ENCODE measurements at regions not wholly inside any gene's neighbourhood (a gene's known extent, or its start where the extent isn't known, plus 50 kb on each side); places are given as distances from the start of the nearest gene placed in this dataset.

- Histone ChIP-seq H3K36me3 (ENCODE audit: control insufficient read depth, insufficient read depth, low read length) (no peaks in the 10 kb centered on the region), H3K9me3 (replicated peaks; ENCODE audit: control insufficient read depth, insufficient read depth, low read depth, low read length) (no peaks in the 10 kb centered on the region), H2AFZ (ENCODE audit: low read depth, low read length) (no peak overlapping the region), H3K4me1 (replicated peaks in 1 of 2; ENCODE audit: control insufficient read depth in 2 of 2, insufficient read depth in 2 of 2, low read length in 2 of 2) (no peaks in the 10 kb centered on the region), H3K4me3 (no peak overlapping the region), H3K9ac (ENCODE audit: insufficient read depth in 1 of 2, low read depth in 2 of 2, low read length in 2 of 2) (no peak overlapping the region), H3K9me1 (ENCODE audit: control insufficient read depth, insufficient read depth, low read length) (no peaks in the 10 kb centered on the region), H3K4me2 (ENCODE audit: insufficient read depth, low read length) (no peak overlapping the region), H4K20me1 (replicated peaks; ENCODE audit: control insufficient read depth, insufficient read depth, low read length) (no peaks in the 10 kb centered on the region), H3K79me2 (ENCODE audit: control insufficient read depth, insufficient read depth, low read length) (no peaks in the 10 kb centered on the region), H3K27me3 (ENCODE audit: control insufficient read depth in 2 of 2, insufficient read depth in 2 of 2, low read length in 2 of 2) (no peaks in the 10 kb centered on the region), H3K27ac (ENCODE audit: extremely low read depth, low read depth, low read length) (no peak overlapping the region)
- WGBS (ENCODE audit: insufficient coverage, low coverage, missing lambda C conversion rate) = 0% methylated on average over 2 of the region's 2 CpGs
- no peak for ATAC-seq
- TF ChIP-seq NFIX (CRISPR knock-in tag; IDR thresholded peaks at IDR 0.05; ENCODE audit: low read depth) (no peak), HMGN3 (IDR thresholded peaks at IDR 0.05; ENCODE audit: borderline replicate concordance, extremely low read depth, insufficient read length, low read depth, low read length) (no peak), NFIC (IDR thresholded peaks at IDR 0.05) (no peak), BRD9 (IDR thresholded peaks at IDR 0.05; ENCODE audit: low read depth, partially characterized antibody) (no peak), MAFK (IDR thresholded peaks at IDR 0.05; ENCODE audit: low read length) (no peak), SLC30A9 (CRISPR knock-in tag; IDR thresholded peaks at IDR 0.05) (no peak), MXI1 (IDR thresholded peaks at IDR 0.05; ENCODE audit: low read depth, low read length) (no peak), PYGO2 (tag; IDR thresholded peaks at IDR 0.05) (no peak), ZSCAN29 (IDR thresholded peaks at IDR 0.05) (no peak), ZNF384 (IDR thresholded peaks at IDR 0.05; ENCODE audit: low read depth, low read length) (no peak), EHMT2 (IDR thresholded peaks at IDR 0.05) (no peak), POLR3A (IDR thresholded peaks at IDR 0.05; ENCODE audit: borderline replicate concordance, extremely low read depth, insufficient read depth, insufficient read length) (no peak)
- BruUV-seq (replicated peaks) = no TSS peak
- DNase-seq (ENCODE audit: extremely low read depth in 1 of 4, low spot score in 3 of 4) = no peak
- ChIA-PET CTCF (ENCODE audit: low intra/inter-chr PET ratio) (no interaction called here), POLR2A (interaction anchor here (1.0 kb wide), 1 partner anchor 11 kb away, joined by 4 read pairs; no protein-coding TSS in a partner anchor)
- intact Hi-C loops (cut with micrococcal nuclease) = no loop called here
- FAIRE-seq = no peak
- in situ Hi-C loops (cut with MboI) = no loop called here
Observed at GRCh38 chr12:114976372-114976771, 292.4 kb upstream of the TBX3 start.

Measured in K562 (cell line).